ENCODE measurements at regions not wholly inside any gene's neighbourhood (a gene's known extent, or its start where the extent isn't known, plus 50 kb on each side); places are given as distances from the start of the nearest gene placed in this dataset.

GRCh38 chr12:126760092-126760491 is 1506.9 kb upstream of the TMEM132C start:
- DNase-seq (ENCODE audit: extremely low spot score, unreplicated experiment): no peak

GRCh38 chr12:126761420-126761819 is 1505.5 kb upstream of the TMEM132C start:
- Mint-ChIP-seq H3K9me3 (ENCODE audit: unreplicated experiment) (peaks cover 59% of the 10 kb centered on the region), H3K27ac (ENCODE audit: unreplicated experiment) (no peak overlapping the region), H3K4me1 (ENCODE audit: unreplicated experiment) (no peaks in the 10 kb centered on the region), H3K27me3 (ENCODE audit: unreplicated experiment) (no peaks in the 10 kb centered on the region), H3K36me3 (ENCODE audit: unreplicated experiment) (no peaks in the 10 kb centered on the region), H3K4me3 (ENCODE audit: unreplicated experiment) (no peak overlapping the region)
- no peak for DNase-seq (ENCODE audit: extremely low spot score, unreplicated experiment)
- TF ChIP-seq CTCF (IDR thresholded peaks at IDR 0.05): no peak

More at GRCh38 chr12:126760092-126760491, 1506.9 kb upstream of the TMEM132C start:
- Mint-ChIP-seq H3K4me3 (ENCODE audit: unreplicated experiment) (no peak overlapping the region), H3K4me1 (ENCODE audit: unreplicated experiment) (no peaks in the 10 kb centered on the region), H3K36me3 (ENCODE audit: unreplicated experiment) (no peaks in the 10 kb centered on the region), H3K9me3 (ENCODE audit: unreplicated experiment) (peaks cover 59% of the 10 kb centered on the region), H3K27ac (ENCODE audit: unreplicated experiment) (no peak overlapping the region), H3K27me3 (ENCODE audit: unreplicated experiment) (no peaks in the 10 kb centered on the region)
- TF ChIP-seq CTCF (IDR thresholded peaks at IDR 0.05): no peak

GRCh38 chr12:126762150-126762549 is 1504.8 kb upstream of the TMEM132C start:
- no peak overlapping the region for H3K27ac Mint-ChIP-seq (ENCODE audit: unreplicated experiment)
- H3K4me3 Mint-ChIP-seq (ENCODE audit: unreplicated experiment): no peak overlapping the region
- H3K27me3 Mint-ChIP-seq (ENCODE audit: unreplicated experiment): no peaks in the 10 kb centered on the region
- H3K36me3 Mint-ChIP-seq (ENCODE audit: unreplicated experiment): no peaks in the 10 kb centered on the region
- H3K4me1 Mint-ChIP-seq (ENCODE audit: unreplicated experiment): no peaks in the 10 kb centered on the region
- TF ChIP-seq CTCF (IDR thresholded peaks at IDR 0.05): no peak
- no peak for DNase-seq (ENCODE audit: extremely low spot score, unreplicated experiment)
- H3K9me3 Mint-ChIP-seq (ENCODE audit: unreplicated experiment): peaks cover 58% of the 10 kb centered on the region

GRCh38 chr12:126763359-126763758 is 1503.6 kb upstream of the TMEM132C start:
- H3K27ac Mint-ChIP-seq (ENCODE audit: unreplicated experiment): no peak overlapping the region
- DNase-seq (ENCODE audit: extremely low spot score, unreplicated experiment): no peak
- H3K36me3 Mint-ChIP-seq (ENCODE audit: unreplicated experiment): no peaks in the 10 kb centered on the region
- H3K4me3 Mint-ChIP-seq (ENCODE audit: unreplicated experiment): no peak overlapping the region
- H3K4me1 Mint-ChIP-seq (ENCODE audit: unreplicated experiment): no peaks in the 10 kb centered on the region
- H3K27me3 Mint-ChIP-seq (ENCODE audit: unreplicated experiment): no peaks in the 10 kb centered on the region
- no peak for TF ChIP-seq CTCF (IDR thresholded peaks at IDR 0.05)
- H3K9me3 Mint-ChIP-seq (ENCODE audit: unreplicated experiment): peaks cover 62% of the 10 kb centered on the region

- Mint-ChIP-seq H3K36me3 (ENCODE audit: unreplicated experiment) (no peaks in the 10 kb centered on the region), H3K4me3 (ENCODE audit: unreplicated experiment) (no peak overlapping the region), H3K27ac (ENCODE audit: unreplicated experiment) (no peak overlapping the region), H3K4me1 (ENCODE audit: unreplicated experiment) (no peaks in the 10 kb centered on the region), H3K9me3 (ENCODE audit: unreplicated experiment) (peaks cover 58% of the 10 kb centered on the region), H3K27me3 (ENCODE audit: unreplicated experiment) (no peaks in the 10 kb centered on the region)
- no peak for TF ChIP-seq CTCF (IDR thresholded peaks at IDR 0.05)
- no peak for DNase-seq (ENCODE audit: extremely low spot score, unreplicated experiment)
These were observed 1499.6 kb upstream of the TMEM132C start for GRCh38 chr12:126767334-126767733.

All from osteocyte (in vitro differentiated cells).